NCI-H1048 (cell line): ENCODE measurements at regions not wholly inside any gene's neighbourhood (a gene's known extent, or its start where the extent isn't known, plus 50 kb on each side); places are given as distances from the start of the nearest gene placed in this dataset.

Experiments
- DNase-seq: peaks from one replicate; lab custom pipeline; 2025; lab: John Stamatoyannopoulos, UW

- DNase-seq: no peak
Measured at GRCh38 chr2:125512313-125512712, 1143.6 kb upstream of the GYPC start.

- DNase-seq: no peak
Measured at GRCh38 chr2:125516496-125517109, 1139.4 kb upstream of the GYPC start.

GRCh38 chr2:125526093-125526492 lies 1129.9 kb upstream of the GYPC start:
- no peak for DNase-seq

- DNase-seq: no peak
Measured at GRCh38 chr2:125535089-125535488, 1120.9 kb upstream of the GYPC start.

GRCh38 chr2:125543968-125544514 lies 1111.9 kb upstream of the GYPC start:
- no peak for DNase-seq

- DNase-seq: no peak
Measured at GRCh38 chr2:125553768-125554167, 1102.2 kb upstream of the GYPC start.

- no peak for DNase-seq
Measured at GRCh38 chr2:125554956-125555355, 1101.0 kb upstream of the GYPC start.

GRCh38 chr2:125559186-125559585 lies 1096.8 kb upstream of the GYPC start:
- no peak for DNase-seq

- DNase-seq: no peak
Measured at GRCh38 chr2:125560855-125561254, 1095.1 kb upstream of the GYPC start.

GRCh38 chr2:125561302-125561701 lies 1094.7 kb upstream of the GYPC start:
- DNase-seq: no peak

GRCh38 chr2:125562924-125563323 lies 1093.0 kb upstream of the GYPC start:
- DNase-seq: no peak

- no peak for DNase-seq
Measured at GRCh38 chr2:125564471-125564870, 1091.5 kb upstream of the GYPC start.

- no peak for DNase-seq
Measured at GRCh38 chr2:125566422-125566821, 1089.5 kb upstream of the GYPC start.

GRCh38 chr2:125567100-125567499 lies 1088.9 kb upstream of the GYPC start:
- DNase-seq: no peak

GRCh38 chr2:125572660-125573059 lies 1083.3 kb upstream of the GYPC start:
- DNase-seq: no peak

- no peak for DNase-seq
Measured at GRCh38 chr2:125573432-125573831, 1082.5 kb upstream of the GYPC start.

- no peak for DNase-seq
Measured at GRCh38 chr2:125576558-125576957, 1079.4 kb upstream of the GYPC start.

- no peak for DNase-seq
Measured at GRCh38 chr2:125581557-125581956, 1074.4 kb upstream of the GYPC start.

GRCh38 chr2:125582516-125582915 lies 1073.4 kb upstream of the GYPC start:
- no peak for DNase-seq

GRCh38 chr2:125584732-125585131 lies 1071.2 kb upstream of the GYPC start:
- no peak for DNase-seq

GRCh38 chr2:125588780-125589179 lies 1067.2 kb upstream of the GYPC start:
- DNase-seq: no peak

- DNase-seq: no peak
Measured at GRCh38 chr2:125591954-125592353, 1064.0 kb upstream of the GYPC start.

GRCh38 chr2:125593036-125593435 lies 1062.9 kb upstream of the GYPC start:
- DNase-seq: no peak

GRCh38 chr2:125596612-125597011 lies 1059.3 kb upstream of the GYPC start:
- DNase-seq: no peak
